ENCODE measurements at regions not wholly inside any gene's neighbourhood (a gene's known extent, or its start where the extent isn't known, plus 50 kb on each side); places are given as distances from the start of the nearest gene placed in this dataset.
A peak's percentile ranks its signal among the peaks of the same experiment; 100 is the strongest.

DNA sequence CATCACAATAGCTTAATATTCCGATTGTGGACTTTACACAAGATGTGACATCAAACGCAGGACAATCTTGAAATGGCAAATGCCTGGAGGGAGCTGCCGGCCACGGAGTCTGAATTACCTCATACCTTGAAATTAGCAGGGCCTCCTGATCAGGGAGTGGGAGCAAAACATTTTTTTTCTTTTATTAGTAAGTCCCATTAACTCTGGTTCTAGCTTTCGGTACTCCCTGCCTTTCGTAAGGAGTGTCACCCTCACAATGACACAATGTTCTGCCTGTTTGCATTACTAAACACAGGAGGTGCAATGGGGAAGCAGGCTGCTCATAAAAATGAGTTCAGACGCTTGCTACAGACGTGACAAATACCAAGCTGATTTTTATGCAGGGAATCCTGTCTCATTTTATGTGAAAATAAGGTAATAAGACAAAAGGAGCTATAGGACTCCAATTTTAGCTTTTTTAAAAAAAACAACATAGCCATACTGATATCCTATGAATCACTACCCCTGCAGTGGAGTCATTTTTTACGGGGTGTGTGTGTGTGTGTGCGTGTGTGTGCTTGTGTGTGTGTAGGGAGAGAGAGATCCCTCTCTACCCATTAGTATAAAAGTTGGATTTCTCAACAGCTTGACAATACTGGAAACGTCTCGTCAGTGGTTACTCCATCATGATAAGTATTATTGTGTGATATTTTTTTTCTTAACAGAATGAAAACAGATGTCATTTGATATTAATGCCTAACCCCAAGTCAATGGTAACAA lies 205.1 kb upstream of the RUNX1 start:
- Mint-ChIP-seq H3K36me3 (peaks cover 2% of the 10 kb centered on the region), H3K27ac (no peak overlapping the region), H3K4me1 (no peaks in the 10 kb centered on the region), H3K27me3 (no peaks in the 10 kb centered on the region), H3K9me3 (peaks cover 9% of the 10 kb centered on the region), H3K4me3 (no peak overlapping the region)
- no peak for ATAC-seq (ENCODE audit: low read depth)
- DNase-seq: no peak
- POLR2A ChIA-PET: no interaction called here

DNA sequence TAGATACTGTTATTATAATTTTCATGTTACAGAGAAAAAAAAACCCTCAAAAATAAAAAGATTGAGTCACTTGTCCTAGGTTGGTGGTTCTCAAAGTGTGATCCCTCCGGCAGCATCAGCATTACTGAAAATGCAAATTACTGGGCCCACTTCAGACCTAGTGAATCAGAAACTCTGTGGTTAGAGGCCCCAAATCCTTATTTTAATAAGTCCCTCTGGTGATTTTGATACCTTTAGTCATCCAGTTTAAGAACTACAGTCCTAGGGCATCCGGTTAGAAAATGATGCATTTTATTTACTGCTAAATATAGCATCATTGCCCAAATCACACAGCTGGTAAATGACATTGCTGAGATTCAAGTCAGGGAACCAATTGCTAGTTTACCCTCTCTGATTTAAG lies 203.7 kb upstream of the RUNX1 start:
- DNase-seq (no peak), ATAC-seq (ENCODE audit: low read depth) (no peak)
- Mint-ChIP-seq H3K4me3 (no peak overlapping the region), H3K27ac (no peak overlapping the region), H3K27me3 (no peaks in the 10 kb centered on the region), H3K9me3 (peaks cover 11% of the 10 kb centered on the region), H3K36me3 (peaks cover 2% of the 10 kb centered on the region), H3K4me1 (no peaks in the 10 kb centered on the region)
- POLR2A ChIA-PET: interaction anchor here (0.5 kb wide), 1 partner anchor 324 kb away, joined by 3 read pairs; no protein-coding TSS in a partner anchor

DNA sequence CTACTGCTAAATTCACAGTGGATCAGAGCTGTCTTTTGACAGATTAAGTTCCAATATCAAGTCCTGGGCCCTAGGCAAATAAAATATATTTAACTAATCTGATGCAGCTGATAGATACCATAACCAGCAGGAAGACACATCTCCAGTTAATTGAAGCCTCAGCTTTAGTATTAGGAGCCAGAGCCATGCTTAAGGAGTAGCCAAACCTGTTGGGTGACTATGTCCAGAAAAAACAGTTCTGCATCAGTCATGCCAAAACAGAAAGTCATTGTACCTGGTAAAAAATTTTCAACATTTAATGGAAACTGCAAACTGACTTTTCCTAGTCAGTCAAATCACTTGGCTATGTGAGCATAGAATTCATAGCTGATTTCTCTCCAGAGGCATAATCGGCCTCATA lies 200.5 kb upstream of the RUNX1 start:
- Mint-ChIP-seq H3K36me3 (peaks cover 2% of the 10 kb centered on the region), H3K27ac (no peak overlapping the region)
- POLR2A ChIA-PET: no interaction called here

DNA sequence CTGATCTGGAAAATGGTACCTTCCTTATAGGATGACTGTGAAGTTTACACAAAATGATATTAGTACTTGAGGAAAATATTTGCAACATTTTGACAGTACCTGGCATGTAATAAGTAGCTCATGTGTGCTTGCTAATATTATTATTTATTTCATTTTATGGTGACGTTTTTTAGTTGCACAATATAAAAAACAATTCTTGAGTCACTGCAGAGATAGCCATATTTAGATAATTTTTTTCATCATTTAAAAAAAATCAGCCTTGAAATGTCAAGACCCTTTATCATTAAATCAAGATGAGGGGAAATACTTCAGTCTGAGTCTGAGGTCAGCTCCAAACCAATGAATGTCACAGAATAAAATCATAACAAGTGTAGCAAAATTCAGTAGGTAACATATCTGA lies 196.8 kb upstream of the RUNX1 start:
- H3K36me3 Mint-ChIP-seq: no peaks in the 10 kb centered on the region
- no peak overlapping the region for H3K27ac Mint-ChIP-seq
- DNase-seq (no peak), ATAC-seq (ENCODE audit: low read depth) (no peak)
- POLR2A ChIA-PET: no interaction called here
- H3K27me3 Mint-ChIP-seq: peaks cover 4% of the 10 kb centered on the region
- H3K9me3 Mint-ChIP-seq: peaks cover 6% of the 10 kb centered on the region
- H3K4me1 Mint-ChIP-seq: no peaks in the 10 kb centered on the region
- no peak overlapping the region for H3K4me3 Mint-ChIP-seq

More for the DNA sequence above, 200.5 kb upstream of the RUNX1 start:
- ATAC-seq (ENCODE audit: low read depth) (no peak), DNase-seq (no peak)
- H3K9me3 Mint-ChIP-seq: peaks cover 11% of the 10 kb centered on the region
- H3K4me3 Mint-ChIP-seq: no peak overlapping the region
- H3K4me1 Mint-ChIP-seq: no peaks in the 10 kb centered on the region
- H3K27me3 Mint-ChIP-seq: no peaks in the 10 kb centered on the region

DNA sequence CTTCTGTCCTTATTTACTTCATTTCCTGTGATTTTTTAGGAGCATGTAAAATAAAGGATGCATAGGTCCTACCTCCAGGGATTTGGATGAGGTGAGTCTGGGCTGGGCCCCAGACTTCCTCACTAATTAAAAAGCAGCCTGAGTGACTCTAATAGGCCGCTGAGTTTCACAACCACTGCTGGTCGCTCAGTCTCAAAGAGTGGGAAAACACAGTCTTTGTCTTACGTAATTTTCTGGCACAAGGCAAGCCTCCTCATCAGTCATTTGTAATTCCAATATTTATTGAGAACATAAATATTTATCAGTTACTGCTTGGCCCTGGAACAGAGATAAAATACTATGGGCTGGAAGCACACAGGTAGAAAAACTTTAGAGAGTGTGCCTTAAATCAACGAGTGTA lies 195.4 kb upstream of the RUNX1 start:
- H3K36me3 Mint-ChIP-seq: no peaks in the 10 kb centered on the region
- ATAC-seq (ENCODE audit: low read depth) (no peak), DNase-seq (no peak)
- no peak overlapping the region for H3K4me3 Mint-ChIP-seq
- H3K9me3 Mint-ChIP-seq: peaks cover 3% of the 10 kb centered on the region
- POLR2A ChIA-PET: no interaction called here
- no peak overlapping the region for H3K27ac Mint-ChIP-seq
- H3K27me3 Mint-ChIP-seq: peaks cover 4% of the 10 kb centered on the region
- H3K4me1 Mint-ChIP-seq: peaks cover 2% of the 10 kb centered on the region

DNA sequence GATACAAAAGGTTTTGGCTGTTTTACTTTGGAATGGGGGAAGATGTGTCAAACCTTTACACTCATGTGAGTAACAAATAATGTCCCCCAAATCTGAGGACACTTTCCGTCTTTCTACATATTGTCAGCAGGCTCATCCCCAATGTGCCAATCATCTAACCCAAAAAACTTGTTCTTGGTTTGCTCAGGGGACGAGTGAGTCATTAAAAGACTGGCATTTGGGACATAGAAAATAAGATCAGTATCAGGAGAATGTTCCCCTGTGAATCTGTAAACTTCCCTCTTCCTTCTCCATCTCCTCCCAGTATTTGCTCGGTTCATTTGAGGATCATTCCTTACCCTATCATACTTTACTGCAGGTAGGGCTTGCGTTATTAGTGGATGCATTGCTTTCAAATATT lies 194.1 kb upstream of the RUNX1 start:
- no peak for DNase-seq
- Mint-ChIP-seq H3K9me3 (peaks cover 3% of the 10 kb centered on the region), H3K27ac (no peak overlapping the region), H3K27me3 (peaks cover 5% of the 10 kb centered on the region), H3K4me3 (no peak overlapping the region), H3K4me1 (peaks cover 3% of the 10 kb centered on the region), H3K36me3 (peaks cover 2% of the 10 kb centered on the region)
- POLR2A ChIA-PET: no interaction called here
- ATAC-seq (ENCODE audit: low read depth): no peak

DNA sequence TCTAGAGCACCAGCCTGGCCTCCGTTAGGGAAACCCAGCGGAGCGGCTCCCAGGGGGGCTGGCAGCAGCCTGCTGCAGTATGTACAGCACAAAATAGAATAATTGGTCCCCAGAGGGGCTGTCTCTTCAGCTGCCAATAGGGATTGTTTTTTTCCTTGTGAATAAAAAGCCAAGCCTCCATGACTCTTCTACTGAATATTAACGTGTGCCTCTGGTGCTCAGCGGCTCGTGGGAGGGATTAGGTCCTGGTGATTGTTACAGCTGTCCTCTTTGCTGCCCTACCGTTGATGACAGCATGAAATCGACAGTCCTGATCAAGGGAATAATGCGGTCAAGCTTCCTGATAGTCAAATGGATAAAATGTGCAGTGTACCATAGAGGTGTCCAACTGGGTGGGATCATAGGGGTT lies 190.7 kb upstream of the RUNX1 start:
- POLR2A ChIA-PET: no interaction called here
- Mint-ChIP-seq H3K4me3 (no peak overlapping the region), H3K9me3 (peaks cover 15% of the 10 kb centered on the region), H3K4me1 (peaks cover 20% of the 10 kb centered on the region), H3K27ac (no peak overlapping the region), H3K36me3 (peaks cover 17% of the 10 kb centered on the region), H3K27me3 (peaks cover 5% of the 10 kb centered on the region)
- ATAC-seq (ENCODE audit: low read depth) (no peak), DNase-seq (no peak)

DNA sequence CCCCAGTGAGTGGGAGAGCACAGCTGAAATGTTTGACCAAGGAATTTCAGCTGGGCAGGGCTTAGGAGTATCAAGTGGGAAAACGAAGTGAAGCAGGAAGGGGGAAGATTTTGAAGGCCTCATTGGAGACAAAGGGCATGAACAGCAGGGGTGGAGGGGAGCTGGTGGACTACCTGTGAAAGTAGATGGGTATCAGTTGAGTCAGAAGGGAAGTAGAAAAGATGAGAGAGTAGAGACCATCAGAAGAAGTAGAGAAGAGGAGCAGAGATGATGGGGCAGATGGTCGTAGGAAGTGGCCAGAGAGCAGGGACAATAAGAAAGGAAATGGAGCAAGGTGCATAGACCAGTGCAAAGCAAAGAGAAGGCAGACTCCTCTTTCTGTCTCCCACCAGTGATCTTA lies 189.0 kb upstream of the RUNX1 start:
- Mint-ChIP-seq H3K4me1 (peaks cover 23% of the 10 kb centered on the region), H3K36me3 (peaks cover 17% of the 10 kb centered on the region), H3K9me3 (peaks cover 15% of the 10 kb centered on the region), H3K4me3 (no peak overlapping the region), H3K27ac (no peak overlapping the region), H3K27me3 (peaks cover 2% of the 10 kb centered on the region)
- DNase-seq: no peak
- no peak for ATAC-seq (ENCODE audit: low read depth)
- POLR2A ChIA-PET: no interaction called here

DNA sequence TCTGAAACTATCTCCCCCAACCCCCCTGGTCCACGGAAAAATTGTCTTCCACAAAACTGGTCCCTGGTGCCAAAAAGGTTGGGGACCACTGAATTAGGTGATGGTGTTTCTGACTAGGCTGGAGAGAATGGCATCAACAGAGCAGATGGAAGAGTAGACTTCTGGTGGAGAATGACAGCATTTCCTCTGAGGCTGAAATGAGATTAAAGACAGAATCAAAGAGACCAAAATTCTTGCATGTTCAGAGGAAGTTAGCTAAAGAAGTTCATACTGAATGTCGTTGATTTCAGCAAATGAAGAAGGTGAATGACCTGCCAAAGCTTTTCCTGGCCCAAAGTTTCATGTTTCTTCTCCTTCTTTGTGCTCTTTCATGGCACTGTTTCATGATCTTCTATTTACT lies 188.2 kb upstream of the RUNX1 start:
- peaks cover 23% of the 10 kb centered on the region for H3K4me1 Mint-ChIP-seq
- peaks cover 15% of the 10 kb centered on the region for H3K9me3 Mint-ChIP-seq
- peaks cover 17% of the 10 kb centered on the region for H3K36me3 Mint-ChIP-seq
- ATAC-seq (ENCODE audit: low read depth) (no peak), DNase-seq (no peak)
- peaks cover 2% of the 10 kb centered on the region for H3K27me3 Mint-ChIP-seq
- no peak overlapping the region for H3K27ac Mint-ChIP-seq
- no peak overlapping the region for H3K4me3 Mint-ChIP-seq
- POLR2A ChIA-PET: interaction anchor here (0.8 kb wide), 1 partner anchor 267 kb away, joined by 3 read pairs; no protein-coding TSS in a partner anchor

DNA sequence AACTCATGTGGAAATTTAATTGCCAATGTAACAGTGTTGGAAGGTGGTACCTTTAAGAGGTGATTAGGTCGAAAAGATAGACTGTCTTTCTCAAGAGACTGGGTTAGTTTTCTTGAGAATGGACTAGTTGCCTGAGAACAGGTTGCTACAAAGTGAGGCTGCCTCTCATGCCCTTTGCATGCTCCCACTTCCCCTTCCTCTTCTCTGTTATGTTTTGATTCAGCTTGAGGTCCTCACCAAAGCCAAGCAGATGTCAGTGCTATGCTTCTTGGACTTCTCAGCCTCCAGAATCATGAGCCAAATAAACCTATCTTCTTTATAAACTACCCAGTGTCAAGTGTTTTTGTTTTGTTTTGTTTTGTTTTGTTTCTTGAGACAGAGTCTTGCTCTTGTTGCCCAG lies 187.0 kb upstream of the RUNX1 start:
- ATAC-seq (ENCODE audit: low read depth) (peak; percentile 45), DNase-seq (no peak)
- peaks cover 23% of the 10 kb centered on the region for H3K4me1 Mint-ChIP-seq
- no peak overlapping the region for H3K27ac Mint-ChIP-seq
- peaks cover 2% of the 10 kb centered on the region for H3K27me3 Mint-ChIP-seq
- H3K36me3 Mint-ChIP-seq: peaks cover 17% of the 10 kb centered on the region
- POLR2A ChIA-PET: no interaction called here
- H3K9me3 Mint-ChIP-seq: peaks cover 15% of the 10 kb centered on the region
- no peak overlapping the region for H3K4me3 Mint-ChIP-seq

DNA sequence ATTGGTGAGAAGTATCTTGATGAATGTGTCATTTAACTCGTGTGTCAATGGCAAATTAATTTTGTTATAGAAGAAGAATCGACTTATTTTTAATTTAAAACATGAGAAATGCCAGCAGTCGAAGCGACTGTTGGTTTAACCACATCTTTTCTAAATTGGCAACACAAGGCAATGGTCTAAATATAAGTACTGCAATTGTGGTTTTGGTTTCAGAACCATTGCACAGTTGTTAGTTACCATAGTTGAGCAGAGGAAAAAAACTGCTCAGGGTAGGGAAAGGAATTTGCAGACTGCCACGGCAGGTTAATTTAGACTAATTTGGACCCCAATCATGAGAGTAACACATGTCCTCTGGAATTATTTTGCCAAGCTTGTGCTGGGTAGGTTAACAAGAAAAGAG lies 185.6 kb upstream of the RUNX1 start:
- Mint-ChIP-seq H3K27me3 (peaks cover 2% of the 10 kb centered on the region), H3K36me3 (peaks cover 17% of the 10 kb centered on the region), H3K4me1 (peaks cover 21% of the 10 kb centered on the region), H3K4me3 (peak overlapping the region; percentile 38), H3K27ac (peak overlapping the region; percentile 21), H3K9me3 (peaks cover 15% of the 10 kb centered on the region)
- DNase-seq: no peak
- POLR2A ChIA-PET: no interaction called here
- ATAC-seq (ENCODE audit: low read depth): no peak

DNA sequence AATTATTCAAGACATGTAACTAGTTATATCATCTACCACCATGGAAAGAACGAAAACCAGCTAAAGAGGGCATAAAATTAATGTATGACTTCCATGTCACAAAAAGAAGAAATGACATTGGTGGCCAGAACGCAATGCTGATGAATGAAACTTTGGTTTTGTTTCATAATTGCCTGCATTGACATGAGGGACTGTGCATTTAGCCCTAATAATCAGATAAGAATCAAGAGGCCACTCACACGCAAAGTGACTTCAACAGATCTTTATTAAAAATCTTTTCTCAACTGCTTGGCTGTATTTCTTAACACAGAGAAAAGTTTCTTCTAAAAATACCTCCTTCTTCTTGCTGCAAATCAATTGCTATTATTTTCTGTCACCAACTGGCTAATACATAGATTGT lies 184.7 kb upstream of the RUNX1 start:
- POLR2A ChIA-PET: no interaction called here
- DNase-seq (no peak), ATAC-seq (ENCODE audit: low read depth) (no peak)
- Mint-ChIP-seq H3K27ac (no peak overlapping the region), H3K9me3 (peaks cover 15% of the 10 kb centered on the region), H3K36me3 (peaks cover 17% of the 10 kb centered on the region), H3K4me3 (no peak overlapping the region), H3K27me3 (peaks cover 2% of the 10 kb centered on the region), H3K4me1 (peaks cover 21% of the 10 kb centered on the region)

DNA sequence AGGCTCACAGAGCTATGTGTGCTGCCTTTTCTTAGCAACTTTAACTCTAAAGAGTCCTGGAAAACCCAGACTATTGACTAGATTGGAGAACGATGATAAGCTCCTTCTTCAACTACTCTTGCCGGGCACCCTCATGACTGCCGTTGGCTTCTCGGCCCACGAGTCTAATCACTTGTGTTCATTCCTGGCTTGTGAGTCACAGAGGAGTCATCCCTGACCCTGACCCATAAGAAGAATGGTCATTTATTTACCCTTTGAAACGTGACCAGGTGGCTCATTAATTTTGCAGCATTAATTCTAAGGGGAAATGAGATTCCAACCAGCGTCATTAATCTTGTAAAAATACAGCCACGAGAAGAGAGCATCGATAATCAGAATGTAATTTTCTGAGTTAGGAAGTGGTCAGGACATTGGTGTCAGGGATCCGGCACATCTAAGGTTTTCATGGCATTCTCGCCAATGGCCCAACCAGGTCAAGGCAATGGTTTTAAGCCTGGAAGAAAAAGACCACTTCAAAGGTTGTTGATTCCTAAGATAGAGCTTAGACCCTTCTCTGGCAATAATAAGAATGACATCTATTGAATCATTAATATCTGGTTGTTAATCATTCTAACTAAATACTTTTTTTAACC lies 183.6 kb upstream of the RUNX1 start:
- Mint-ChIP-seq H3K36me3 (peaks cover 15% of the 10 kb centered on the region), H3K27ac (no peak overlapping the region), H3K27me3 (no peaks in the 10 kb centered on the region), H3K4me3 (no peak overlapping the region), H3K4me1 (peaks cover 22% of the 10 kb centered on the region), H3K9me3 (peaks cover 10% of the 10 kb centered on the region)
- DNase-seq: no peak
- POLR2A ChIA-PET: no interaction called here
- ATAC-seq (ENCODE audit: low read depth): no peak

DNA sequence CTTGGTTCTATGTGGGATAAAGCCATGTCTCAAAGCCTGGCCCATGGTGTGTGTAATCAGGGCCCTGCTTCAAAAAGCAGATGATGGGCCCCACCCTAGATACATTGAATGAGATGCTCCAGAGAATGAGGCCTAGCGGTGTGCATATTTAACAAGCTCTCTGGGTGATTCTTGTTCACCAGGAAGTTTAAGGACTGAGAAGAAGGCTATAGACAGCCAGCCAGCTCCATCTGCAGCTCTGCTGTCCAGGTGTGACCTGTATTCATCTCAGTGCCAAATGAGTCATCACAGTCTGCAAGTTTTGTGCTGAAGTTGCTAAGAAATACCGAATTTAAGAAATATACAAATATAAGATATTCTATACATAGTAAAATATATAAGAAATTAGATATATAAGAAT lies 182.0 kb upstream of the RUNX1 start:
- H3K9me3 Mint-ChIP-seq: peaks cover 4% of the 10 kb centered on the region
- POLR2A ChIA-PET: interaction anchor here (0.6 kb wide), 1 partner anchor 124 kb away, joined by 3 read pairs; no protein-coding TSS in a partner anchor
- no peak overlapping the region for H3K27ac Mint-ChIP-seq
- H3K27me3 Mint-ChIP-seq: no peaks in the 10 kb centered on the region
- ATAC-seq (ENCODE audit: low read depth) (no peak), DNase-seq (no peak)
- H3K4me1 Mint-ChIP-seq: peaks cover 26% of the 10 kb centered on the region
- peaks cover 5% of the 10 kb centered on the region for H3K36me3 Mint-ChIP-seq
- no peak overlapping the region for H3K4me3 Mint-ChIP-seq
